Stimulated activated naive B cell treated with anti-CD40 and anti-IgM and Interleukin-4, amounts not matched to agents 10 μg/mL and 1 μg/mL and 100 μg/mL, for 72 hours (primary cell): ENCODE measurements at regions not wholly inside any gene's neighbourhood (a gene's known extent, or its start where the extent isn't known, plus 50 kb on each side); places are given as distances from the start of the nearest gene placed in this dataset.

Source experiments
- ATAC-seq, 2 donors: fragments of 150-1000 bp; cut with Tn5 transposase; replicated peaks; 2 replicates each; pipeline ENCODE4 v1.10.0; 2021; ENCODE audit warnings: moderate library complexity in 1 of 2
- DNase-seq: peaks from one replicate; pipeline ENCODE4 v3.0.0; 2021
- H3K27ac Mint-ChIP-seq: one replicate; pipeline ENCODE4 v1.8.0; 2022; ENCODE audit warnings: mild to moderate bottlenecking, mixed read lengths
- H3K27me3 Mint-ChIP-seq, 2 donors: one replicate each; pipeline ENCODE4 v1.8.0; 2022; ENCODE audit warnings: mixed read lengths in 2 of 2
- H3K36me3 Mint-ChIP-seq, 2 donors: one replicate each; pipeline ENCODE4 v1.8.0; 2022; ENCODE audit warnings: mixed read lengths in 2 of 2, mild to moderate bottlenecking in 1 of 2
- H3K4me1 Mint-ChIP-seq, 2 donors: one replicate each; pipeline ENCODE4 v1.8.0; 2022; ENCODE audit warnings: mixed read lengths in 2 of 2, mild to moderate bottlenecking in 1 of 2
- H3K4me3 Mint-ChIP-seq, 2 donors: one replicate each; pipeline ENCODE4 v1.8.0; 2022; ENCODE audit warnings: mild to moderate bottlenecking in 2 of 2, mixed read lengths in 2 of 2, moderate library complexity in 1 of 2
- H3K9me3 Mint-ChIP-seq, 2 donors: one replicate each; pipeline ENCODE4 v1.8.0; 2022; ENCODE audit warnings: mixed read lengths in 2 of 2, mild to moderate bottlenecking in 1 of 2

DNA sequence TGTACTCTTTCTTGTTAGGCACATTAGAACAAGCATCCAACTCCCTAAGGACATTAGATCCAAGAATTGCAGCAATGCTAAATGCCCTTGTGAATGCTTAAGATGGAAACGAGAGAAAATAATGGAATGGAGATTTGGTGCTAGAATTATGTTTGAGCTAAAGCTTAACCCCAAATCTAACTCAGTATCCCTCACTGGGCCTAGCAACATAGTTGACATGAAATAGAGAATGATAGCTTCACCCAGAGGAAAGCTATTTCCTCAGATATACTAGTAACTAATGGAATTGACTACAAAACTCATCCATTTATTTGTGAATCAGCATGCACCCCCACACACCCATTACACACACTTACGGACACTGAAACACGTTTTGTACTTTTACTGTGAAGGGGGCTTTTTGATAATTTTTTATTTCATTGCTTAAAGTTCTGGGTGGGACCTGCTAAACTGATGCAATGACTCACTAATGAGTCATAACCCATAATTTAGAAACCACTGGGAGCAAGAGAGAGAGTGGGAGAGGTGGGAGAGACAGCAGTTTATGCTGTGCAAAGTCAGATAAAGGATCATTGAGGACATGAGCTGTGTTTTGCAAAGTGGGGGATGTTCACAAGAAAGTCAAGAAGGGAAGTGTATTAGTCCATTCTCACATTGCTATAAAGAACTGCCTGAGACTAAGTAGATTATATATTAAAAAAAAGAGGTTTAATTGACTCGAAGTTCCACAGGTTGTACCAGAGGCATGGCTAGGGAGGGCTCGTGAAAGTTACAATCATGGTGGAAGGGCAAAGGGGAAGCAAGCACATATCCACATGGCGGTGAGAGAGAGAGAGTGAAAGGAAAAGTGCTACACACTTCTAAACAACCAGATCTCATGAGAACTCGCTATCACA is 382.7 kb downstream of the SFMBT2 start:
- H3K4me3 Mint-ChIP-seq = no peak overlapping the region
- H3K27me3 Mint-ChIP-seq = peaks cover 0 to 4% of the 10 kb centered on the region in 2 donors
- H3K36me3 Mint-ChIP-seq = peaks cover 4 to 11% of the 10 kb centered on the region in 2 donors
- H3K4me1 Mint-ChIP-seq = peaks cover 0 to 6% of the 10 kb centered on the region in 2 donors
- H3K9me3 Mint-ChIP-seq = peaks cover 12% of the 10 kb centered on the region in 2 donors
- ATAC-seq (no peak), DNase-seq (no peak)
- no peak overlapping the region for H3K27ac Mint-ChIP-seq

DNA sequence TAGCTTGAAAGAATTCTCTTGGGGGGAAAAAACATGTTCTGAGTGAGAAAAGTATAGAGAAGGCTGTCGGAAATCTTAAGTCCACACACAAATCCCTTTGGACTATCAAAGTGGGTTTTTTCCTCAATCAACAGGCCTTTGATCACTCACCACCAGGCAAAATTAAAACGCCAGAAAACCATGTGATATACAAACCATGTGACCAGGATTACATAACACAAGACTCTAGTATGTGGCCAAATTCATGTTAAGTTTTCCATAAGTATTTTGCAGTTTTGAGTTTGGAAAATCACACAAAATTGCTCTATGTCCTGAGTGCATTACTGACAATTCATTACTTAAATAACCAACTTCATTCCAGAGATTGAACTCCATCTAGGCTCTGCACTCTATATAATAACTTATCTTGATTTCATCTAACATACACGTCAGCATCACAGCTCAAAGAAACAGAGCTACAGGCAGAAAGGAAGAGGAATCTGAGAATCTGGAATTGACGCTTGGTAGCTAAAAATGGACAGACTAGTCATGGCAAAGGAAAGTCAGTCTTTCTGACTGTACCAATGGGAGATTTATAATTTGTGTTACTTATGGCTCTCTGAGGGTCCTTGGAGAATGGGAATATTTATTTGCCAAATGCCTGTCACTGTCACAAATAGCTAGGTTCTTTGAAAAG is 383.5 kb downstream of the SFMBT2 start:
- peaks cover 0 to 6% of the 10 kb centered on the region in 2 donors for H3K4me1 Mint-ChIP-seq
- H3K4me3 Mint-ChIP-seq = no peak overlapping the region
- no peak overlapping the region for H3K27ac Mint-ChIP-seq
- H3K27me3 Mint-ChIP-seq = peaks cover 0 to 4% of the 10 kb centered on the region in 2 donors
- H3K9me3 Mint-ChIP-seq = peaks cover 12 to 14% of the 10 kb centered on the region in 2 donors
- peaks cover 4 to 11% of the 10 kb centered on the region in 2 donors for H3K36me3 Mint-ChIP-seq
- DNase-seq = no peak
- ATAC-seq = no peak

DNA sequence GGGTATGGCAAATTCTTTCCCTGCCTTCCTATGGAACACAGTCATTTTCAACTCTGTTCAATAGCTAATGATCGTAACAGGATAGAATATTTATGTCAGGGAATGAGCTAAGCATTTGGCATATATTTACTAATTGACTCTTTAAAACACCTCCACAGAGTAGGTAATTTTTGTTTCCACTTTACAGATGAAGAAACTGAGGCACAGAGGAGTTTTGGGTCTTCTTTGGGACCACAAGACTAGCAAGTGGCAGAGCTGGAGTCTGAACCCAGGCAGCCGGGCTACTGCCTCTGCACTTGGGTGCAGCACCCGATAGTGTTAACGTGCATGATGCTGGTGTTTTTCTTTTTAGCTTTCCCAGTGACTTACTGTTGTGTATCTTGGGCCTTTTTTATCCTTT is 384.0 kb downstream of the SFMBT2 start:
- peaks cover 4 to 11% of the 10 kb centered on the region in 2 donors for H3K36me3 Mint-ChIP-seq
- H3K27me3 Mint-ChIP-seq = peaks cover 0 to 4% of the 10 kb centered on the region in 2 donors
- ATAC-seq (no peak), DNase-seq (no peak)
- H3K27ac Mint-ChIP-seq = no peak overlapping the region
- H3K9me3 Mint-ChIP-seq = peaks cover 12 to 14% of the 10 kb centered on the region in 2 donors
- no peak overlapping the region for H3K4me3 Mint-ChIP-seq
- H3K4me1 Mint-ChIP-seq = peaks cover 0 to 6% of the 10 kb centered on the region in 2 donors

DNA sequence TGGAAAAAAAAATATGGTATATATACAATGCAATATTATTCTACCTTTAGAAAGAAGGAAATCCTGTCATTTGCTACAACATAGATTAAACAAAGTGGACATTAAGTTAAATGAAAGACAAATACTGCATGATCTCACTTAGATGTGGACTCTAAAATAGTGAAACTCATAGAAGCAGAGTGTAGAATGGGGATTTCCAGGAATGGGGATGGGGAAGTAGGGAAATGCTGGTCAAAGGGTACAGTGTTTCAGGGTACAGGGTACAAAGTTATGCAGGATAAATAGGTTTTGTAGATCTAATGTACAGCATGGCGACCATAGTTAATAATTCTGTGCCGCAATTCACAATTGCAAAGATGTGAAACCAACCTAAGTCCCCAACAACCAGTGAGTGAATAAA is 385.5 kb downstream of the SFMBT2 start:
- DNase-seq = no peak
- Mint-ChIP-seq H3K4me3 (no peak overlapping the region), H3K27ac (no peak overlapping the region), H3K4me1 (peaks cover 0 to 6% of the 10 kb centered on the region in 2 donors), H3K9me3 (peaks cover 14% of the 10 kb centered on the region in 2 donors), H3K36me3 (peaks cover 2 to 9% of the 10 kb centered on the region in 2 donors), H3K27me3 (peaks cover 0 to under 1% of the 10 kb centered on the region in 2 donors)
- no peak for ATAC-seq

DNA sequence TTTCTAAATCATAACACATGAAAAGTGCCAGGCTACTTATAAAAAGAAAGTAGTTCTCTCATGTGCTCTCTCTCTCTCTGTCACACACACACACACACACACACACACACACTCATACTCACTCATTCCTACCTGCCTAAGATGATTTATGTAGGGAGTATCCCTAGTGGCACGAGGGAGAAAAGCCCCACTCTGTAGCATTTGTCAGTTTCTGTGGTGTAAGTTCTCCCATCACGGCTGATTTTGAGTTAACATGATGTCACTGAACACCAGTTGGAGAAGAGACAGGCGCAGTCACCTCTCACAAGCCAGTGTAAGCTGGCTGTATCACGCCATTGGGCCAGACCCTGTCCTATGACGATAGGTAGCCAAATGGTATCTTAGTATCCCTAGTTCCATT is 395.4 kb downstream of the SFMBT2 start:
- Mint-ChIP-seq H3K4me3 (no peak overlapping the region), H3K27ac (no peak overlapping the region), H3K9me3 (peaks cover 11 to 17% of the 10 kb centered on the region in 2 donors), H3K27me3 (no peaks in the 10 kb centered on the region), H3K36me3 (peaks cover 6 to 8% of the 10 kb centered on the region in 2 donors), H3K4me1 (no peaks in the 10 kb centered on the region)
- DNase-seq (no peak), ATAC-seq (no peak)

DNA sequence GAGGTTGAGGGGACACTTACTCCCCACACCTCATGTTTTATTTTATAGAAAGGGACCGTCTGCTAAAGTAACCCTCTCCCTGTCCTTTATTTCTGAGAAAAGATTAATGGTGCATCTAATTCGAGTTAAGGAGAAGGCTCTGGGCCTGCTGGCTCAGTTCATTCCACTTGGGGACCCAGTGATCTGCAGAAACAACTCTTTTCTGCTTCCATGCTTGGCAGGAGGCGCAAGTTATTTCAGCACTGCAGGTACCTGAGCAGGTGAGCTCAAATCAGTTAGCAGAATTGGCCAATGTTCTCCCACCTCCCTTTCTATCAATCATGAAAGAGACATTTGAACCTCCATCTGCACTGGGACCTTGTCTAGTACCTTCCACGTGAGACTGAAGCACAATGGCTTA is 396.1 kb downstream of the SFMBT2 start:
- no peak overlapping the region for H3K27ac Mint-ChIP-seq

DNA sequence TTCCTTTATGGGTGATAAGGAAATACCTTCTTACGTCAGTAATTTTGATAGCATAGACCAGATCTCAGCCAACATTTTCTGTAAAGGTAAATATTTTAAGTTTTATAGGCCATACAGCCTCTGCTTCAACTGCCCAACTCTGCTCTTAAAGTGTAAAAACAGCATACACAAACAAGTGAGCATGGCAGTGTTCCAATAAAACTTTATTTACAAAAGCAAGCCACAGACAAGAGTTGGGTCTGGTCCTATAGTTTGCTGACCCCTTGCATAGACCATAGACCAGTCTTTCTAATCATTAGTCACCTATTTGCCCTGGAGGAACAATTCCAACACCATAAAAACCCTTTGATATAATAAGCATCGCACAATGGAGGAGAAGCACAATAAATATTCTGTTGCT is 398.8 kb downstream of the SFMBT2 start:
- Mint-ChIP-seq H3K4me1 (no peaks in the 10 kb centered on the region), H3K27ac (no peak overlapping the region), H3K9me3 (no peaks in the 10 kb centered on the region), H3K27me3 (no peaks in the 10 kb centered on the region), H3K4me3 (no peak overlapping the region), H3K36me3 (no peaks in the 10 kb centered on the region)
- no peak for ATAC-seq
- no peak for DNase-seq

More for the DNA sequence above, 396.1 kb downstream of the SFMBT2 start:
- no peaks in the 10 kb centered on the region for H3K27me3 Mint-ChIP-seq
- peaks cover 4 to 5% of the 10 kb centered on the region in 2 donors for H3K36me3 Mint-ChIP-seq
- peaks cover 5 to 10% of the 10 kb centered on the region in 2 donors for H3K9me3 Mint-ChIP-seq
- ATAC-seq (no peak), DNase-seq (no peak)
- H3K4me1 Mint-ChIP-seq = no peaks in the 10 kb centered on the region
- no peak overlapping the region for H3K4me3 Mint-ChIP-seq

DNA sequence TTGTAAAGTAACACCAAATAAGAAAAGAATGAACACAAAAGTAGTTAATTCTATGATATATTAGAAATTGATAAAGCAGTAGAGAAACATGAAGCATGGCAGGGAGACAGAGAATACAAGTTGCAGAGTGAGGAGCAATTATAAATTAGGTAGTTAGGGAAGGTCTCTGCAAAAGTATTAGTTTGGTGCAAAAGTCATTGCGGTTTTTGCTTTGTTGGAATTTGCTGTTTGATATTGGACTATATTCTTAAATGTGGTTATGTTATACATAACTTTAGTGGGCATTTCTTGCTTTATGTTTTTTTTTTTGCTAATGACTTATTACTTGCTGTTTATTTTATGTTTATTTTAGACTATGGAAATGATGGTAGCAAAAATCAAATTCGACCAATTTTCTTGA is 402.2 kb downstream of the SFMBT2 start:
- ATAC-seq (no peak), DNase-seq (no peak)
- H3K4me3 Mint-ChIP-seq = no peak overlapping the region
- no peaks in the 10 kb centered on the region for H3K27me3 Mint-ChIP-seq
- no peak overlapping the region for H3K27ac Mint-ChIP-seq
- H3K9me3 Mint-ChIP-seq = no peaks in the 10 kb centered on the region
- no peaks in the 10 kb centered on the region for H3K36me3 Mint-ChIP-seq
- no peaks in the 10 kb centered on the region for H3K4me1 Mint-ChIP-seq

DNA sequence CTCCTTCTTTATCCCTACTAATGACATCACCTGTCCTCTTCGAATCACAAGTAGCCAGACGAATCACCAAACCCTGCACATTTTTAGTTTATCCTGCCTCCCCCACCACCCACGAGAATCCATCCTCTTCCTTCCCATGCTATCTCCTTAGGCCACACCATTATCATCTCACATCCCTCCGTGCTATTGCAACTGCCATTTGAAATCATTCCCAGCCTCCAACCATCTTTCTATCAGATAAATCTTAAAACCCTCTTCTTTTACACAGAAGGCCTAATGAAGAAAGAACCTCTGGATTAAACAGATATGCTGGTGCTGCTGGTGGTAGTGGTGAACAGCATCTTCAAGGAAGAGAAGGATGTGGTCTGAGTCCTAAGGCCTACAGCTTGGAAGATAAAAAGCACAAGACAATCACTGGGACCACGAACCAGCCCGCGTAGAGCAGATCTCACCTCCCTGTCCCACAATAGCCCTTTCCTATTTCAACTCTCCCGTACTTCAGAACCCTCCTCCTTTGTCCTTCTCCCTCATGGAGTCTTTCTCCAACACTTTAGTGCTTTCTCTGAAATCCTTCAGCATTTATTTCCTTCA is 403.1 kb downstream of the SFMBT2 start:
- no peak overlapping the region for H3K27ac Mint-ChIP-seq
- H3K4me3 Mint-ChIP-seq = no peak overlapping the region
- H3K36me3 Mint-ChIP-seq = no peaks in the 10 kb centered on the region
- no peaks in the 10 kb centered on the region for H3K4me1 Mint-ChIP-seq
- DNase-seq (no peak), ATAC-seq (no peak)
- H3K9me3 Mint-ChIP-seq = no peaks in the 10 kb centered on the region
- peaks cover 0 to 2% of the 10 kb centered on the region in 2 donors for H3K27me3 Mint-ChIP-seq

DNA sequence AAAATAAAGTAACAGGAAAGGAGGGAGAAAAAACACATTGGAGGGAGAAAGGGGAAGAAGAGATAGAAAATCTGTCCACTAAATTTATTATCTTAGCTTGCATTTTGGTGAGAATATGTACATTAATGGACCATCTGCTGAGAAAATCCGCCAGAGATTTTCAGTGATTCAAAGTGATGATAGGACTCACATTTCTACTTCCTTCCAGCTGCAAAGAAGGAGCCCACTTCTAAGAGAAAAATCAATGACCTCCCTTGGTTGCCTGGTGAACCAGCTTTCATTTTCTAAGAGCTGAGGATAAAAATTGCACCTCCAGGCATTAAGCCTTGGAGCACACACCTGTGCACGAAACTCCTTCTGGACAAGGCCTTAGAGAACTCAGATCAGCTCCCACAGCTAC is 404.3 kb downstream of the SFMBT2 start:
- ATAC-seq (no peak), DNase-seq (no peak)
- H3K4me3 Mint-ChIP-seq = no peak overlapping the region
- H3K27ac Mint-ChIP-seq = no peak overlapping the region
- no peaks in the 10 kb centered on the region for H3K9me3 Mint-ChIP-seq
- H3K4me1 Mint-ChIP-seq = no peaks in the 10 kb centered on the region
- peaks cover 0 to 4% of the 10 kb centered on the region in 2 donors for H3K27me3 Mint-ChIP-seq
- no peaks in the 10 kb centered on the region for H3K36me3 Mint-ChIP-seq

DNA sequence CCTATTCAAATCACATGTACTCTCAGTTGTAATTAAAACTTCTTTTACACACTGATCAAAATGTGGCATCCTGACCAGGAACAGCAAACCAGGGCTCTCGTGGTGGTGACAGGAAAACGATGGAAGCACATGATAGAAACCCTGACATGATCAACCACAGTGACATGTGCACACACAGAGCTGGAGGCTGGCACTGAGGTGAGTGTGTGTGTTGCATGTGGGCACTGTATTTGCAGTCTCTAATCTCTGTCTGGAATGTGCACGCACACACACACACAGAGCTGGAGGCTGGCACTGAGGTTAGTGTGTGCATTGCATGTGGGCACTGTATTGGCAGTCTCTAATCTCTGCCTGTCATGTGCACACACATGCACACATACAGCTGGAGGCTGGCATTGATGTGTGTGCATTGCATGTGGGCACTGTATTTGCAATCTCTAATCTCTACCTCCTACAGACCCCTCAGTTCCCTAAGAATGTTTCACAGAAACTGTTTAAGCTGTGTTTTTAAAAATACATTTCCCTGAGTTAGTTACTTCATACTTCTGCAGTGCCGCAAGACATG is 406.9 kb downstream of the SFMBT2 start:
- Mint-ChIP-seq H3K4me3 (no peak overlapping the region), H3K27ac (no peak overlapping the region), H3K4me1 (no peaks in the 10 kb centered on the region), H3K36me3 (no peaks in the 10 kb centered on the region), H3K9me3 (no peaks in the 10 kb centered on the region), H3K27me3 (peaks cover 0 to 4% of the 10 kb centered on the region in 2 donors)
- ATAC-seq (no peak), DNase-seq (no peak)

DNA sequence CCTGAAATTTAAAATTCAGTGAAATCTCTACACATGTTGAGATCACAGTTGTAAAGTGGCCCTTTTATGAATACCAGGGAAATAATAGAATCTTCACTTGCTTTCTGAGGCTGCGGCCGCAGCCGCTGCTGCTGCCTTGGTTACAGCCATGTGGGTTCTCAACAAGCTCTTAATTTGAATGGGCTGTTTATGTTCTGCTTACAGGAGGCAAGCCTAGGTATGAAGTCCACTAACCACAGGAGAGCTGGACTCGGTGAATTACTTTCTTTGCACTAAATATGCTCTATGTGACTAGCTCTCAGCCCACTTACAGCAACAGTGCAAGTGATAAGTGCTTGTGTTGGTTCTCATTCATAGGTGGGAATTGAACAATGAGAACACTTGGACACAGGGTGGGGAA is 410.8 kb downstream of the SFMBT2 start:
- Mint-ChIP-seq H3K36me3 (no peaks in the 10 kb centered on the region), H3K27me3 (peaks cover 0 to 8% of the 10 kb centered on the region in 2 donors), H3K27ac (no peak overlapping the region), H3K4me1 (no peaks in the 10 kb centered on the region), H3K4me3 (no peak overlapping the region), H3K9me3 (no peaks in the 10 kb centered on the region)
- DNase-seq (no peak), ATAC-seq (no peak)

DNA sequence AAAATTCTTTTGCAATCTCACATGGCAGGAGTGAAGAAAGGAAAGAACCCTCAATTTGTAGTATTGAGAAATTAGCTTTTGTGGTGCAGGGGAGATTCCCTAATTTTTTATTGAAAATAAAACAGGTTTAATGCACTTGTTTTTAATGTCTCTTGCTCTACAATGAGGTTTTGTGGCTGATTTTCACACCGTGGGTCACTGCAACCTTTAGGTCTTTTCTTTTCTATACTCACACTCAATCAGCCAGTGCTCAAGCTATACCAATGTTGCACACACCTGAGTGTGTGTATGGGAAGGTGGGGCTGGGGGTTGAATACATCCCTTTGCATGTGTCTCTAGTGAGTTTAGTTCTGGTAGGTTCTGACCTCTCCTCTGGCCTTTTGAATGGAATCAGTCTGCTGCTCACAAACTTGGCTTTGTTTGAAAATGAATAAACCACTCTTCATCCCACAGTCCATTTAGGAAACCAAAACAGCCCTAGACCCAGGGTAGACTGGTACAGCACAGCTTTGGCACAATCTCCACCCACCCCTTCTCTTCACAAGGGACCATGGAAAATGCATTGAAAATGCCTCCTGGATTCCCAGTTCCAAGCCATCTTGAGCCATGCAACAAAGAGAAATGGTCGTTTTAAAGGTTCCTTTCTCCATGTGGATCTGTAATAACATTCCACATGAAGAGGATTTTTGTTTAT is 411.5 kb downstream of the SFMBT2 start:
- H3K27ac Mint-ChIP-seq = peak overlapping the region; percentile 31
- no peaks in the 10 kb centered on the region for H3K4me1 Mint-ChIP-seq

DNA sequence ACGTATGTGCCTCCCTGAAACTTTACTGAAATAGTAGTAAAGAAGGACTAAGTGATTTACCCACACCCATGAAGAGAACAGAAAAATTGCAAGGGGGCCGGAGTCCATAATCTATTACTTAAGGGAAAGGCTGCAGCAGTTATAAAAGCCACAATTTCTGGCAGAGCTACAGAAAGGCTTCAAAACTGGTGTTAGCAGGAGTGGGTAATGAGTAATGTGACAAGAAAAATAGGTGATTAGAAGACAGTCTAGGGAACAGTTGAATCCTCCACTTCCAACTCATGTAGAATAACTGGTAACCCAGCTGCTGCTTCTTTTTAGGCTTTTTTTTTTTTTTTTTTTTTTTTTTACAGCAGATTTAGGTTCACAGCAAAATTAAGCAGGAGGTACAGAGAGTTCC is 413.3 kb downstream of the SFMBT2 start:
- no peak overlapping the region for H3K4me3 Mint-ChIP-seq
- DNase-seq (no peak), ATAC-seq (no peak)
- no peak overlapping the region for H3K27ac Mint-ChIP-seq
- H3K4me1 Mint-ChIP-seq = peaks cover 0 to 2% of the 10 kb centered on the region in 2 donors
- peaks cover 0 to 8% of the 10 kb centered on the region in 2 donors for H3K27me3 Mint-ChIP-seq
- H3K9me3 Mint-ChIP-seq = no peaks in the 10 kb centered on the region
- no peaks in the 10 kb centered on the region for H3K36me3 Mint-ChIP-seq

More for the DNA sequence above, 411.5 kb downstream of the SFMBT2 start:
- Mint-ChIP-seq H3K4me3 (no peak overlapping the region), H3K27me3 (peaks cover 0 to 8% of the 10 kb centered on the region in 2 donors), H3K9me3 (no peaks in the 10 kb centered on the region), H3K36me3 (no peaks in the 10 kb centered on the region)
- no peak for DNase-seq
- no peak for ATAC-seq
